Fibroblast of lung (primary cell): ENCODE measurements at regions not wholly inside any gene's neighbourhood (a gene's known extent, or its start where the extent isn't known, plus 50 kb on each side); places are given as distances from the start of the nearest gene placed in this dataset.

ENCODE experiments used
- DNase-seq, 2 donors: peaks; one replicate each; pipeline versions ENCODE4 v3.0.0 to v3.0.0-alpha.2; 2010; ENCODE audit warnings: low read depth in 2 of 2
- H2AFZ ChIP-seq: 2 replicates; pipeline ENCODE4 v1.5.1; 2012; ENCODE audit warnings: low read length, control low read depth, inconsistent platforms
- H3K27ac ChIP-seq: 2 replicates; pipeline ENCODE4 v1.5.1; 2011; ENCODE audit warnings: low read length, control low read depth; ENCODE audit not compliant: insufficient read depth
- H3K27me3 ChIP-seq: 2 replicates; pipeline ENCODE4 v1.5.1; 2011; ENCODE audit warnings: mild to moderate bottlenecking, low read length; ENCODE audit not compliant: control insufficient read depth, insufficient read depth
- H3K36me3 ChIP-seq: 2 replicates; pipeline ENCODE4 v1.5.1; 2011; ENCODE audit warnings: low read length; ENCODE audit not compliant: control insufficient read depth, insufficient read depth
- H3K4me1 ChIP-seq: 2 replicates; pipeline ENCODE4 v1.5.1; 2011; ENCODE audit warnings: low read length; ENCODE audit not compliant: control insufficient read depth, insufficient read depth; ENCODE audit errors: extremely low read depth
- H3K4me2 ChIP-seq: 2 replicates; pipeline ENCODE4 v1.5.1; 2011; ENCODE audit warnings: low read length, control low read depth; ENCODE audit not compliant: insufficient read depth; ENCODE audit errors: extremely low read depth
- H3K4me3 ChIP-seq, 4 experiments: fragments of 200-600 bp in 1 of 4; sonication (generic) in 1 of 4; replicated peaks in 1 of 4; 2 replicates each; pipeline ENCODE4 v1.5.1; 2011 to 2016; ENCODE audit warnings: low read length in 4 of 4, low read depth in 3 of 4, mild to moderate bottlenecking in 3 of 4, control low read depth in 2 of 4, inconsistent platforms in 1 of 4, mixed read lengths in 1 of 4; ENCODE audit not compliant: insufficient read depth in 1 of 4; ENCODE audit errors: control extremely low read depth in 1 of 4
- H3K79me2 ChIP-seq: 2 replicates; pipeline ENCODE4 v1.5.1; 2012; ENCODE audit warnings: mild to moderate bottlenecking, low read length, inconsistent platforms; ENCODE audit not compliant: control insufficient read depth, insufficient read depth
- H3K9ac ChIP-seq: 2 replicates; pipeline ENCODE4 v1.5.1; 2011; ENCODE audit warnings: mild to moderate bottlenecking, low read length, control low read depth; ENCODE audit not compliant: insufficient read depth
- H3K9me3 ChIP-seq: 2 replicates; pipeline ENCODE4 v1.5.1; 2012; ENCODE audit warnings: low read depth, low read length; ENCODE audit not compliant: control insufficient read depth, insufficient read depth
- H4K20me1 ChIP-seq: 2 replicates; pipeline ENCODE4 v1.5.1; 2011; ENCODE audit warnings: low read length; ENCODE audit not compliant: control insufficient read depth, insufficient read depth; ENCODE audit errors: extremely low read depth
- CTCF ChIP-seq, 2 donors: IDR thresholded peaks in 1 of 2; conservative IDR thresholded peaks in 1 of 2; 1 replicate in 1 of 2; 2 replicates in 1 of 2; pipeline ENCODE4 v1.5.1; 2011 to 2012; ENCODE audit warnings: low read length in 2 of 2, control low read depth in 1 of 2, inconsistent platforms in 1 of 2, low read depth in 1 of 2, mild to moderate bottlenecking in 1 of 2
- EZH2 ChIP-seq: IDR thresholded peaks from 2 replicates; pipeline ENCODE4 v1.5.1; 2012; ENCODE audit warnings: low read length, control low read depth, mild to moderate bottlenecking; ENCODE audit errors: missing control alignments

GRCh38 chr4:186953599-186954260, 230.1 kb upstream of the FAT1 start:
- no peak overlapping the region for H3K9ac ChIP-seq
- H3K27ac ChIP-seq, result no peak overlapping the region
- TF ChIP-seq EZH2 (no peak), CTCF (conservative IDR thresholded peaks at IDR 0.05 in 1 of 2, IDR thresholded peaks at IDR 0.05 in 1 of 2; ENCODE audit: low read depth in 1 of 2, low read length in 2 of 2) (no peak)
- H2AFZ ChIP-seq, result no peak overlapping the region
- no peaks in the 10 kb centered on the region for H3K27me3 ChIP-seq
- no peaks in the 10 kb centered on the region for H4K20me1 ChIP-seq
- no peak overlapping the region for H3K4me2 ChIP-seq
- no peak overlapping the region for H3K4me3 ChIP-seq
- no peaks in the 10 kb centered on the region for H3K9me3 ChIP-seq
- no peaks in the 10 kb centered on the region for H3K4me1 ChIP-seq
- H3K36me3 ChIP-seq, result no peaks in the 10 kb centered on the region
- DNase-seq, result peak in 1 of 2 donors; percentile 10
- H3K79me2 ChIP-seq, result no peaks in the 10 kb centered on the region

- Histone ChIP-seq H3K27ac (no peak overlapping the region), H3K9ac (no peak overlapping the region), H4K20me1 (no peaks in the 10 kb centered on the region), H3K36me3 (no peaks in the 10 kb centered on the region), H3K4me2 (no peak overlapping the region), H3K79me2 (no peaks in the 10 kb centered on the region), H3K4me1 (no peaks in the 10 kb centered on the region), H2AFZ (no peak overlapping the region), H3K4me3 (no peak overlapping the region), H3K27me3 (no peaks in the 10 kb centered on the region), H3K9me3 (no peaks in the 10 kb centered on the region)
- TF ChIP-seq CTCF (conservative IDR thresholded peaks at IDR 0.05 in 1 of 2, IDR thresholded peaks at IDR 0.05 in 1 of 2; ENCODE audit: low read depth in 1 of 2, low read length in 2 of 2), result no peak
- no peak for TF ChIP-seq EZH2
- no peak for DNase-seq
Measured at GRCh38 chr4:186954509-186954908, 230.9 kb upstream of the FAT1 start.

GRCh38 chr4:186954956-186955355, 231.3 kb upstream of the FAT1 start:
- Histone ChIP-seq H3K9ac (no peak overlapping the region), H3K9me3 (no peaks in the 10 kb centered on the region), H3K4me3 (no peak overlapping the region), H3K79me2 (no peaks in the 10 kb centered on the region), H3K36me3 (no peaks in the 10 kb centered on the region), H3K4me2 (no peak overlapping the region), H3K27ac (no peak overlapping the region), H4K20me1 (no peaks in the 10 kb centered on the region), H3K27me3 (no peaks in the 10 kb centered on the region), H3K4me1 (no peaks in the 10 kb centered on the region), H2AFZ (no peak overlapping the region)
- no peak for DNase-seq
- no peak for TF ChIP-seq EZH2
- no peak for TF ChIP-seq CTCF (conservative IDR thresholded peaks at IDR 0.05 in 1 of 2, IDR thresholded peaks at IDR 0.05 in 1 of 2; ENCODE audit: low read depth in 1 of 2, low read length in 2 of 2)
